NT2/D1 (cell line): ENCODE measurements at regions not wholly inside any gene's neighbourhood (a gene's known extent, or its start where the extent isn't known, plus 50 kb on each side); places are given as distances from the start of the nearest gene placed in this dataset.

Source experiments
- SUZ12 ChIP-seq: IDR thresholded peaks from 2 replicates; pipeline ENCODE4 v1.6.1; 2011; ENCODE audit not compliant: insufficient read length, insufficient read depth; ENCODE audit errors: extremely low read depth
- YY1 ChIP-seq: IDR thresholded peaks from 2 replicates; pipeline ENCODE4 v1.6.1; 2011; ENCODE audit not compliant: insufficient read length, insufficient read depth
- ZNF274 ChIP-seq: IDR thresholded peaks from 2 replicates; pipeline ENCODE4 v1.6.1; 2011; ENCODE audit warnings: mild to moderate bottlenecking, low read depth, low read length

GRCh38 chr4:154158361-154159155, 333.0 kb downstream of the DCHS2 start:
- no peak for TF ChIP-seq YY1
- no peak for TF ChIP-seq SUZ12
- no peak for TF ChIP-seq ZNF274
